HCT116 (cell line): ENCODE measurements at regions not wholly inside any gene's neighbourhood (a gene's known extent, or its start where the extent isn't known, plus 50 kb on each side); places are given as distances from the start of the nearest gene placed in this dataset.

Experiments used
- ATAC-seq: fragments of 200-7000 bp; cut with Tn5 transposase; 2 replicates; pipeline ENCODE4 v1.9.1; 2020; ENCODE audit warnings: mild to moderate bottlenecking, moderate library complexity
- BruUV-seq: library from RNA; stranded (reverse); fragments of 400-500 nt; replicated peaks from 2 replicates; lab custom pipeline; 2021; lab: Mats Ljungman, UMichigan
- CTCF ChIA-PET: fragments of 300-600 bp; sonication (Branson Sonifier 250); formaldehyde crosslinking; loops from one replicate; lab custom pipeline; 2021; ENCODE audit warnings: antibody characterized with exemption; lab: Charles Lee
- POLR2A ChIA-PET: fragments of 300-600, 350-600 bp; sonication (Branson Sonifier 250); formaldehyde crosslinking; loops from one replicate; lab custom pipeline; 2021; ENCODE audit warnings: antibody characterized with exemption; lab: Charles Lee
- RAD21 ChIA-PET, 2 experiments: fragments of 300-600 bp; sonication (Branson Sonifier 250); formaldehyde crosslinking; loops; one replicate each; lab custom pipeline; 2023; ENCODE audit warnings: low total read pairs in 2 of 2; ENCODE audit not compliant: uncharacterized antibody in 2 of 2, unreplicated experiment in 2 of 2, low non-redundant PET in 1 of 2; lab: Charles Lee
- DNase-seq: peaks from one replicate; pipeline ENCODE4 v3.0.0-alpha.2; 2010; ENCODE audit warnings: low read depth, low spot score
- H2AFZ ChIP-seq: fragments of 200-600 bp; shearing (Covaris generic), sonication (generic); 2 replicates; pipeline ENCODE4 v1.6.1; 2017; ENCODE audit warnings: low read depth, mixed run types, mixed read lengths, antibody characterized with exemption, low read length; ENCODE audit not compliant: poor library complexity, severe bottlenecking
- H3K27ac ChIP-seq: 2 replicates; pipeline ENCODE4 v1.5.1; 2012; ENCODE audit warnings: low read depth, low read length
- H3K27me3 ChIP-seq: fragments of 200-600 bp; sonication (generic); 2 replicates; pipeline ENCODE4 v1.6.1; 2016; ENCODE audit warnings: mixed run types, low read length, mixed read lengths; ENCODE audit not compliant: insufficient read depth
- H3K36me3 ChIP-seq, 2 experiments: fragments of 200-500 bp in 1 of 2; fragments of 200-600 bp in 1 of 2; sonication (Bioruptor generic) in 1 of 2; sonication (generic) in 1 of 2; 2 replicates each; pipeline versions ENCODE4 v1.5.1 to v1.6.1; 2014 to 2016; ENCODE audit warnings: low read length in 2 of 2, inconsistent platforms in 1 of 2, mixed read lengths in 1 of 2, mixed run types in 1 of 2; ENCODE audit not compliant: insufficient read depth in 2 of 2, control insufficient read depth in 1 of 2
- H3K4me1 ChIP-seq, 2 experiments: fragments of 200-600 bp in 1 of 2; sonication (generic) in 1 of 2; 2 replicates each; pipeline versions ENCODE4 v1.5.1 to v1.6.1; 2012 to 2017; ENCODE audit warnings: low read length in 2 of 2, inconsistent platforms in 1 of 2, mild to moderate bottlenecking in 1 of 2, mixed read lengths in 1 of 2, mixed run types in 1 of 2, moderate library complexity in 1 of 2; ENCODE audit not compliant: insufficient read depth in 2 of 2, control insufficient read depth in 1 of 2
- H3K4me2 ChIP-seq: fragments of 200-600 bp; sonication (generic); 2 replicates; pipeline ENCODE4 v1.6.1; 2017; ENCODE audit warnings: mixed run types, low read length, mixed read lengths
- H3K4me3 ChIP-seq, 2 experiments: fragments of 200-600 bp in 1 of 2; sonication (generic) in 1 of 2; replicated peaks in 1 of 2; 2 replicates each; pipeline ENCODE4 v1.5.1; 2011 to 2016; ENCODE audit warnings: low read length in 2 of 2, control low read depth in 1 of 2, low read depth in 1 of 2, mild to moderate bottlenecking in 1 of 2, mixed read lengths in 1 of 2, mixed run types in 1 of 2
- H3K79me2 ChIP-seq: fragments of 200-600 bp; sonication (generic); 2 replicates; pipeline ENCODE4 v1.6.1; 2017; ENCODE audit warnings: mild to moderate bottlenecking, mixed run types, low read length, moderate library complexity, mixed read lengths; ENCODE audit not compliant: insufficient read depth
- H3K9ac ChIP-seq: fragments of 200-600 bp; sonication (generic); 2 replicates; pipeline ENCODE4 v1.6.1; 2016; ENCODE audit warnings: low read length, mixed read lengths
- H3K9me2 ChIP-seq: fragments of 200-600 bp; sonication (generic), shearing (Covaris generic); 2 replicates; pipeline ENCODE4 v1.6.1; 2017; ENCODE audit warnings: mixed run types, mild to moderate bottlenecking, moderate library complexity; ENCODE audit not compliant: insufficient read depth
- H3K9me3 ChIP-seq, 2 experiments: fragments of 200-500 bp in 1 of 2; fragments of 200-600 bp in 1 of 2; sonication (Bioruptor generic) in 1 of 2; sonication (generic) in 1 of 2; 2 replicates each; pipeline ENCODE4 v1.6.1; 2014 to 2017; ENCODE audit warnings: low read length in 2 of 2, mixed read lengths in 2 of 2, inconsistent platforms in 1 of 2, low read depth in 1 of 2, mild to moderate bottlenecking in 1 of 2, mixed run types in 1 of 2, moderate library complexity in 1 of 2; ENCODE audit not compliant: control insufficient read depth in 1 of 2, insufficient read depth in 1 of 2
- H4K20me1 ChIP-seq: fragments of 200-600 bp; sonication (generic), shearing (Covaris generic); 2 replicates; pipeline ENCODE4 v1.6.1; 2017; ENCODE audit warnings: mixed run types, mild to moderate bottlenecking, moderate library complexity; ENCODE audit not compliant: insufficient read depth
- CBX3 ChIP-seq: IDR thresholded peaks from 2 replicates; pipeline ENCODE4 v1.6.1; 2012; ENCODE audit warnings: low read depth
- CTCF ChIP-seq, 3 experiments: fragments of 200-600 bp in 1 of 3; sonication (generic) in 1 of 3; IDR thresholded peaks in 2 of 3; conservative IDR thresholded peaks in 1 of 3; 2 replicates each; pipeline ENCODE4 v1.5.1; 2012 to 2017; ENCODE audit warnings: low read depth in 2 of 3, low read length in 2 of 3, antibody characterized with exemption in 1 of 3, borderline replicate concordance in 1 of 3, control low read depth in 1 of 3, mild to moderate bottlenecking in 1 of 3, mixed read lengths in 1 of 3, mixed run types in 1 of 3, moderate library complexity in 1 of 3; ENCODE audit not compliant: insufficient read depth in 1 of 3
- ELF1 ChIP-seq: IDR thresholded peaks from 2 replicates; pipeline ENCODE4 v1.6.1; 2012; ENCODE audit warnings: low read depth, borderline replicate concordance
- EZH2 ChIP-seq: fragments of 200-600 bp; sonication (generic); IDR thresholded peaks from 2 replicates; pipeline ENCODE4 v1.6.1; 2017; ENCODE audit warnings: antibody characterized with exemption, mixed run types
- EZH2phosphoT487 ChIP-seq: fragments of 200-600 bp; IDR thresholded peaks from 2 replicates; pipeline ENCODE4 v1.6.1; 2018; ENCODE audit warnings: antibody characterized with exemption, borderline replicate concordance
- FOSL1 ChIP-seq: IDR thresholded peaks from 2 replicates; pipeline ENCODE4 v1.6.1; 2012; ENCODE audit warnings: low read depth
- JUND ChIP-seq: IDR thresholded peaks from 2 replicates; pipeline ENCODE4 v1.6.1; 2012
- intact Hi-C: fragments of 100-400 bp; cut with micrococcal nuclease; formaldehyde crosslinking; loops from 2 replicates; pipeline ENCODE4 v1.10.0; 2022
- TF ChIP-seq, protein P1 (sequence below): IDR thresholded peaks from 2 replicates; pipeline ENCODE4 v1.6.1; 2012; ENCODE audit warnings: low read depth

DNA sequence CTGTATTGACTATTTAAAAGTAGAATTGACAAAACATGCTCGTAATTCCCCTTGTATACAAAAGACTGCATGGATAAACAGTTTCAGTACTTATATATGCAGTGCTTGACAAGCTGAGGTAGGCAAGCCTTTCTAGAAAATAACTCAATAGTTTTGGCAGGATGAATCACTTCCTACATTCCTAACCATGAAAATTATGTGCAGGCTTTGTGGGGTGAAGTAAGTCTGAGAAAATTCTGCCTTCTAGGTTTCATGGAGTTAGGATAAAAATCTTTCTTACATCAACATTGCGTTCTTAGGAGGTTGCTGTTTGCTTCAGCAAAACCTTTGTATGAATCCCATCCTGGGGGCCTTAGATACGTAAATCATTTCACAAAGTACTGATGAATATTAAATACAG lies 801.4 kb upstream of the EYS start (continued):
- TF ChIP-seq CTCF (IDR thresholded peaks at IDR 0.05 in 2 of 3, conservative IDR thresholded peaks at IDR 0.05 in 1 of 3; ENCODE audit: borderline replicate concordance in 1 of 3, insufficient read depth in 1 of 3, low read depth in 2 of 3, low read length in 2 of 3) = no peak
- TF ChIP-seq FOSL1 = no peak
- TF ChIP-seq EZH2phosphoT487 = no peak
- TF ChIP-seq JUND = no peak
- TF ChIP-seq, all 23 proteins: peak for 0

DNA sequence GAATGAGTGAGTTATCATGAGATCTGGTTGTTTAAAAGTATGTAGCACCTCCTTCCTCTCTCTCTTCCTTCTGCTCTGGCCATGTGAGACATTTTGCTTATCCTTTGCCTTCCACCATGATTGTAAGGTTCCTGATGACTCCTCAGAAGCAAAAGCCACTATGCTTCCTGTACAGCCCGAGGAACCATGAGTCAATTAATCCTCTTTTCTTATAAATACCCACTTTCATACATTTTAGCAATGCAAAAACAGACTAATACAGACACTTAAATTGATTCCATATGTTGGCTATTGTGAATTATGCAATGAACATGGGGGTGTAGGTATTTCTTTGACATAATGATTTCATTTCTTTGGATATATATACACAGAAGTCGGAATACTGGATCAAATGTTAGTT lies 792.8 kb upstream of the EYS start:
- intact Hi-C loops = no loop called here
- Histone ChIP-seq H3K9me3 (peaks cover 0 to 14% of the 10 kb centered on the region in 2 experiments; a peak in 3 of 4 replicates), H2AFZ (no peak overlapping the region), H4K20me1 (no peaks in the 10 kb centered on the region), H3K27ac (no peak overlapping the region), H3K4me2 (no peak overlapping the region), H3K4me1 (no peaks in the 10 kb centered on the region), H3K36me3 (no peaks in the 10 kb centered on the region), H3K79me2 (no peaks in the 10 kb centered on the region), H3K27me3 (no peaks in the 10 kb centered on the region)
- RAD21 ChIA-PET = no interaction called here
- ATAC-seq (no peak), DNase-seq (no peak)
- POLR2A ChIA-PET = no interaction called here
- TF ChIP-seq CBX3 (no peak), ELF1 (no peak), EZH2 (no peak)
- TF ChIP-seq, protein P1, sequence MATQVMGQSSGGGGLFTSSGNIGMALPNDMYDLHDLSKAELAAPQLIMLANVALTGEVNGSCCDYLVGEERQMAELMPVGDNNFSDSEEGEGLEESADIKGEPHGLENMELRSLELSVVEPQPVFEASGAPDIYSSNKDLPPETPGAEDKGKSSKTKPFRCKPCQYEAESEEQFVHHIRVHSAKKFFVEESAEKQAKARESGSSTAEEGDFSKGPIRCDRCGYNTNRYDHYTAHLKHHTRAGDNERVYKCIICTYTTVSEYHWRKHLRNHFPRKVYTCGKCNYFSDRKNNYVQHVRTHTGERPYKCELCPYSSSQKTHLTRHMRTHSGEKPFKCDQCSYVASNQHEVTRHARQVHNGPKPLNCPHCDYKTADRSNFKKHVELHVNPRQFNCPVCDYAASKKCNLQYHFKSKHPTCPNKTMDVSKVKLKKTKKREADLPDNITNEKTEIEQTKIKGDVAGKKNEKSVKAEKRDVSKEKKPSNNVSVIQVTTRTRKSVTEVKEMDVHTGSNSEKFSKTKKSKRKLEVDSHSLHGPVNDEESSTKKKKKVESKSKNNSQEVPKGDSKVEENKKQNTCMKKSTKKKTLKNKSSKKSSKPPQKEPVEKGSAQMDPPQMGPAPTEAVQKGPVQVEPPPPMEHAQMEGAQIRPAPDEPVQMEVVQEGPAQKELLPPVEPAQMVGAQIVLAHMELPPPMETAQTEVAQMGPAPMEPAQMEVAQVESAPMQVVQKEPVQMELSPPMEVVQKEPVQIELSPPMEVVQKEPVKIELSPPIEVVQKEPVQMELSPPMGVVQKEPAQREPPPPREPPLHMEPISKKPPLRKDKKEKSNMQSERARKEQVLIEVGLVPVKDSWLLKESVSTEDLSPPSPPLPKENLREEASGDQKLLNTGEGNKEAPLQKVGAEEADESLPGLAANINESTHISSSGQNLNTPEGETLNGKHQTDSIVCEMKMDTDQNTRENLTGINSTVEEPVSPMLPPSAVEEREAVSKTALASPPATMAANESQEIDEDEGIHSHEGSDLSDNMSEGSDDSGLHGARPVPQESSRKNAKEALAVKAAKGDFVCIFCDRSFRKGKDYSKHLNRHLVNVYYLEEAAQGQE = no peak
- TF ChIP-seq, all 23 proteins: peak for 0
- no peaks in the 10 kb centered on the region for H3K9me2 ChIP-seq
- no peak overlapping the region for H3K4me3 ChIP-seq
- no TSS peak for BruUV-seq
- CTCF ChIA-PET = no interaction called here
- H3K9ac ChIP-seq = no peak overlapping the region
